NB4 (cell line): ENCODE measurements at regions not wholly inside any gene's neighbourhood (a gene's known extent, or its start where the extent isn't known, plus 50 kb on each side); places are given as distances from the start of the nearest gene placed in this dataset.

ENCODE experiments used
- CTCF ChIP-seq: IDR thresholded peaks from one replicate; pipeline ENCODE4 v1.5.1; 2012; ENCODE audit warnings: low read depth, low read length
- MAX ChIP-seq: IDR thresholded peaks from 2 replicates; pipeline ENCODE4 v1.6.1; 2011; ENCODE audit warnings: low read depth, low read length
- MYC ChIP-seq: IDR thresholded peaks from 2 replicates; pipeline ENCODE4 v1.6.1; 2011; ENCODE audit warnings: low read depth, low read length
- POLR2A ChIP-seq: IDR thresholded peaks from 2 replicates; pipeline ENCODE4 v1.6.1; 2011; ENCODE audit warnings: mild to moderate bottlenecking; ENCODE audit not compliant: insufficient read length; ENCODE audit errors: extremely low read depth

GRCh38 chr1:193974286-193974798 lies 787.9 kb upstream of the B3GALT2 start:
- TF ChIP-seq CTCF (no peak), POLR2A (no peak), MAX (no peak), MYC (no peak)
